ENCODE measurements at regions not wholly inside any gene's neighbourhood (a gene's known extent, or its start where the extent isn't known, plus 50 kb on each side); places are given as distances from the start of the nearest gene placed in this dataset.
"Not testable (repeated sequence)": the region's sequence is repeated elsewhere in the genome, so short reads cannot be mapped to it uniquely, and the experiment has no call there.

DNA sequence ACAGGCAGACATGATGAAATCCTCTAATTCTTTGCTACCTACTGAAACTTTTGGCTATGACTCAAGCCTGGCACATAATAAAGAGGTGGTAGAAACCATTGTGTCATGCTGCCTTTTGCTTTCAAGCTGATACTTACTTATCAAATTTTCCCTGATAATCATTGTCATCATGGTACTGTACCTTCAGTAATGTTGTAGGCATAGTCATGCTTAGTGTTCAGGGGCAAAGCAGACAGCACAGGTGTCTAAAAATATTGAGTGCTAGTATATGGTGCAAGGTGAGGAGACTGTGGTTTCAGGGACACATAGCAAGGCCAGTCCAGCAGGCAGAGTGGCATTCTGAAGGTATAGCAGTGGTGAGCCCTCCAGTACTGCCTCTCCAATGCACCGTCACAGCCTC is 226.9 kb upstream of the DEPDC1 start:
- WGBS (ENCODE audit: extremely low coverage, insufficient coverage, insufficient read length): no CpG with 5 or more reads among the region's 1 CpG
- Histone ChIP-seq H3K9me3 (ENCODE audit: insufficient read depth, low read depth, low read length) (no peaks in the 10 kb centered on the region), H3K4me1 (ENCODE audit: control insufficient read depth in 1 of 2, insufficient read depth in 2 of 2, low read length in 2 of 2) (no peaks in the 10 kb centered on the region), H2BK120ac (ENCODE audit: insufficient read depth, low read length, poor library complexity) (no peak overlapping the region), H2AFZ (ENCODE audit: insufficient read depth, low read length, poor library complexity) (no peak overlapping the region), H4K12ac (ENCODE audit: low read depth, low read length) (no peak overlapping the region), H3K4me2 (ENCODE audit: low read length) (no peak overlapping the region), H2BK12ac (ENCODE audit: low read length) (no peak overlapping the region), H3K27me3 (ENCODE audit: insufficient read depth, low read length) (no peaks in the 10 kb centered on the region), H3K9ac (ENCODE audit: low read length) (no peak overlapping the region), H3K79me1 (ENCODE audit: low read length) (no peaks in the 10 kb centered on the region), H3K14ac (ENCODE audit: low read length) (no peak overlapping the region), H3K27ac (ENCODE audit: low read depth, low read length) (no peak overlapping the region), H3K4me3 (ENCODE audit: low read depth, low read length) (no peak overlapping the region), H3K36me3 (ENCODE audit: control insufficient read depth in 1 of 2, insufficient read depth in 2 of 2, low read length in 2 of 2) (no peaks in the 10 kb centered on the region), H3K18ac (ENCODE audit: low read length) (no peak overlapping the region), H4K91ac (ENCODE audit: low read depth, low read length) (no peak overlapping the region), H4K8ac (ENCODE audit: low read depth, low read length) (no peak overlapping the region), H3K79me2 (ENCODE audit: control insufficient read depth, insufficient read depth, low read length, poor library complexity) (no peaks in the 10 kb centered on the region), H3K23ac (ENCODE audit: low read length) (no peak overlapping the region), H2AK5ac (ENCODE audit: low read length) (no peak overlapping the region), H2BK5ac (ENCODE audit: low read depth, low read length, poor library complexity) (no peak overlapping the region), H3K4ac (ENCODE audit: low read depth, low read length) (no peak overlapping the region)
- DNase-seq: no peak

- no peak overlapping the region for H3K27ac ChIP-seq (ENCODE audit: low read depth, low read length)
- WGBS (ENCODE audit: extremely low coverage, insufficient coverage, insufficient read length): no CpG with 5 or more reads among the region's 2 CpGs
- H3K9ac ChIP-seq (ENCODE audit: low read length): no peak overlapping the region
- no peaks in the 10 kb centered on the region for H3K79me2 ChIP-seq (ENCODE audit: control insufficient read depth, insufficient read depth, low read length, poor library complexity)
- H4K12ac ChIP-seq (ENCODE audit: low read depth, low read length): no peak overlapping the region
- H2BK5ac ChIP-seq (ENCODE audit: low read depth, low read length, poor library complexity): no peak overlapping the region
- H3K79me1 ChIP-seq (ENCODE audit: low read length): no peaks in the 10 kb centered on the region
- no peak for DNase-seq
- H2AK5ac ChIP-seq (ENCODE audit: low read length): no peak overlapping the region
- H3K4ac ChIP-seq (ENCODE audit: low read depth, low read length): no peak overlapping the region
- no peak overlapping the region for H2AFZ ChIP-seq (ENCODE audit: insufficient read depth, low read length, poor library complexity)
- H3K14ac ChIP-seq (ENCODE audit: low read length): no peak overlapping the region
- H3K23ac ChIP-seq (ENCODE audit: low read length): no peak overlapping the region
- no peaks in the 10 kb centered on the region for H3K4me1 ChIP-seq (ENCODE audit: control insufficient read depth in 1 of 2, insufficient read depth in 2 of 2, low read length in 2 of 2)
- no peak overlapping the region for H3K4me3 ChIP-seq (ENCODE audit: low read depth, low read length)
- no peaks in the 10 kb centered on the region for H3K9me3 ChIP-seq (ENCODE audit: insufficient read depth, low read depth, low read length)
- H4K91ac ChIP-seq (ENCODE audit: low read depth, low read length): no peak overlapping the region
- H4K8ac ChIP-seq (ENCODE audit: low read depth, low read length): no peak overlapping the region
- H3K18ac ChIP-seq (ENCODE audit: low read length): no peak overlapping the region
- no peaks in the 10 kb centered on the region for H3K27me3 ChIP-seq (ENCODE audit: insufficient read depth, low read length)
- no peak overlapping the region for H2BK12ac ChIP-seq (ENCODE audit: low read length)
- H3K4me2 ChIP-seq (ENCODE audit: low read length): no peak overlapping the region
- H3K36me3 ChIP-seq (ENCODE audit: control insufficient read depth in 1 of 2, insufficient read depth in 2 of 2, low read length in 2 of 2): no peaks in the 10 kb centered on the region
- H2BK120ac ChIP-seq (ENCODE audit: insufficient read depth, low read length, poor library complexity): no peak overlapping the region
These were observed 228.3 kb upstream of the DEPDC1 start for GRCh38 chr1:68725001-68725752.

DNA sequence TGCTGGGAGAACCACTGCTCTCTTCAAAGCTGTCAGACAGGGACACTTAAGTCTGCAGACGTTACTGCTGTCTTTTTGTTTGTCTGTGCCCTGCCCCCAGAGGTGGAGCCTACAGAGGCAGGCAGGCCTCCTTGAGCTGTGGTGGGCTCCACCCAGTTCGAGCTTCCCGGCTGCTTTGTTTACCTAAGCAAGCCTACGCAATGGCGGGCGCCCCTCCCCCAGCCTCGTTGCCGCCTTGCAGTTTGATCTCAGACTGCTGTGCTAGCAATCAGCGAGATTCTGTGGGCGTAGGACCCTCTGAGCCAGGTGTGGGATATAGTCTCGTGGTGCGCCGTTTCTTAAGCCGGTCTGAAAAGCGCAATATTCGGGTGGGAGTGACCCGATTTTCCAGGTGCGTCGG is 242.6 kb upstream of the DEPDC1 start:
- not testable (repeated sequence) for H3K4ac ChIP-seq (ENCODE audit: low read depth, low read length); H3K4me2 ChIP-seq (ENCODE audit: low read length); H4K8ac ChIP-seq (ENCODE audit: low read depth, low read length); H3K23ac ChIP-seq (ENCODE audit: low read length); H3K27ac ChIP-seq (ENCODE audit: low read depth, low read length); H3K14ac ChIP-seq (ENCODE audit: low read length); H3K79me1 ChIP-seq (ENCODE audit: low read length); H3K18ac ChIP-seq (ENCODE audit: low read length); H3K27me3 ChIP-seq (ENCODE audit: insufficient read depth, low read length); H3K4me1 ChIP-seq (ENCODE audit: control insufficient read depth in 1 of 2, insufficient read depth in 2 of 2, low read length in 2 of 2); H3K9ac ChIP-seq (ENCODE audit: low read length); H3K36me3 ChIP-seq (ENCODE audit: control insufficient read depth in 1 of 2, insufficient read depth in 2 of 2, low read length in 2 of 2); H3K4me3 ChIP-seq (ENCODE audit: low read depth, low read length); H2BK5ac ChIP-seq (ENCODE audit: low read depth, low read length, poor library complexity); H2AK5ac ChIP-seq (ENCODE audit: low read length); H4K12ac ChIP-seq (ENCODE audit: low read depth, low read length); DNase-seq; H3K79me2 ChIP-seq (ENCODE audit: control insufficient read depth, insufficient read depth, low read length, poor library complexity); H3K9me3 ChIP-seq (ENCODE audit: insufficient read depth, low read depth, low read length); H2BK120ac ChIP-seq (ENCODE audit: insufficient read depth, low read length, poor library complexity); H2BK12ac ChIP-seq (ENCODE audit: low read length); H2AFZ ChIP-seq (ENCODE audit: insufficient read depth, low read length, poor library complexity); H4K91ac ChIP-seq (ENCODE audit: low read depth, low read length)
- no CpG with 5 or more reads among the region's 19 CpGs for WGBS (ENCODE audit: extremely low coverage, insufficient coverage, insufficient read length)

DNA sequence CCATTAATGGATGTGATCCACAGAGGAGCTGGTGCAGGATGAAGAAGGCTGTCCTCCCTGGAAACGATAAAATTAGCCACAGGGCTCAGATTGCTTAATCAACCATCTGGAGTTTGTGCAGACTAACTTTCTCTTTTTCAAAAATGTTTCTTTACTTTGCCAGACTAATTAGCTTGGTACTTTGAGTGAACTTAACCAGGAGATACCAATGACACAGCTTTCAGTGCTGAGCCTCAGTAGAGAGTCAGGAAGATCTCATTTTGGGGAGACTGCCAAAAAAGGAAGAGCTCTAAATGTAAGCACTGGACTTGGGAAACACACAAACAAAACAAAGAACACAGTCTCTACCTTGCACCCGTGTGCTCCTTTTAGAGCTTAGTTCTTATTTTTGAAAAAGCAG is 248.1 kb upstream of the DEPDC1 start:
- H2BK5ac ChIP-seq (ENCODE audit: low read depth, low read length, poor library complexity): no peak overlapping the region
- H3K9ac ChIP-seq (ENCODE audit: low read length): no peak overlapping the region
- H4K91ac ChIP-seq (ENCODE audit: low read depth, low read length): no peak overlapping the region
- no peak overlapping the region for H2AK5ac ChIP-seq (ENCODE audit: low read length)
- no peak overlapping the region for H3K23ac ChIP-seq (ENCODE audit: low read length)
- no peak overlapping the region for H2BK120ac ChIP-seq (ENCODE audit: insufficient read depth, low read length, poor library complexity)
- H4K12ac ChIP-seq (ENCODE audit: low read depth, low read length): no peak overlapping the region
- DNase-seq: no peak
- WGBS (ENCODE audit: extremely low coverage, insufficient coverage, insufficient read length): no CpG with 5 or more reads among the region's 2 CpGs
- no peaks in the 10 kb centered on the region for H3K36me3 ChIP-seq (ENCODE audit: control insufficient read depth in 1 of 2, insufficient read depth in 2 of 2, low read length in 2 of 2)
- peaks cover 4% of the 10 kb centered on the region for H3K9me3 ChIP-seq (ENCODE audit: insufficient read depth, low read depth, low read length)
- no peak overlapping the region for H3K14ac ChIP-seq (ENCODE audit: low read length)
- H2BK12ac ChIP-seq (ENCODE audit: low read length): no peak overlapping the region
- H3K27me3 ChIP-seq (ENCODE audit: insufficient read depth, low read length): no peaks in the 10 kb centered on the region
- H2AFZ ChIP-seq (ENCODE audit: insufficient read depth, low read length, poor library complexity): no peak overlapping the region
- no peaks in the 10 kb centered on the region for H3K79me2 ChIP-seq (ENCODE audit: control insufficient read depth, insufficient read depth, low read length, poor library complexity)
- H3K79me1 ChIP-seq (ENCODE audit: low read length): no peaks in the 10 kb centered on the region
- H3K4me2 ChIP-seq (ENCODE audit: low read length): no peak overlapping the region
- no peak overlapping the region for H3K27ac ChIP-seq (ENCODE audit: low read depth, low read length)
- no peak overlapping the region for H3K4me3 ChIP-seq (ENCODE audit: low read depth, low read length)
- no peak overlapping the region for H3K4ac ChIP-seq (ENCODE audit: low read depth, low read length)
- no peak overlapping the region for H4K8ac ChIP-seq (ENCODE audit: low read depth, low read length)
- no peaks in the 10 kb centered on the region for H3K4me1 ChIP-seq (ENCODE audit: control insufficient read depth in 1 of 2, insufficient read depth in 2 of 2, low read length in 2 of 2)
- no peak overlapping the region for H3K18ac ChIP-seq (ENCODE audit: low read length)

Data from trophoblast cell (in vitro differentiated cells and primary cell).